GM23338 (cell line): ENCODE measurements at regions not wholly inside any gene's neighbourhood (a gene's known extent, or its start where the extent isn't known, plus 50 kb on each side); places are given as distances from the start of the nearest gene placed in this dataset.

Experiments used
- EZH2phosphoT487 ChIP-seq: fragments of 200-600 bp; sonication (generic); IDR thresholded peaks from one replicate; pipeline ENCODE4 v1.8.1; 2018; ENCODE audit warnings: antibody characterized with exemption; ENCODE audit not compliant: unreplicated experiment
- JUNB ChIP-seq: IDR thresholded peaks from one replicate; pipeline ENCODE4 v1.6.1; 2016; ENCODE audit warnings: antibody characterized with exemption; ENCODE audit not compliant: unreplicated experiment
- POLR2AphosphoS5 ChIP-seq: IDR thresholded peaks from 2 replicates; pipeline ENCODE4 v1.6.1; 2016; ENCODE audit warnings: antibody characterized with exemption, low read depth
- REST ChIP-seq: IDR thresholded peaks from one replicate; pipeline ENCODE4 v1.6.1; 2018; ENCODE audit warnings: antibody characterized with exemption; ENCODE audit not compliant: unreplicated experiment
- STAT1 ChIP-seq: IDR thresholded peaks from one replicate; pipeline ENCODE4 v1.6.1; 2016; ENCODE audit warnings: antibody characterized with exemption; ENCODE audit not compliant: unreplicated experiment
- ZNF114 ChIP-seq: fragments of 250-450 bp; sonication (Bioruptor Pico); IDR thresholded peaks from 2 replicates; pipeline ENCODE4 v1.5.0; 2020; ENCODE audit warnings: mild to moderate bottlenecking, moderate library complexity
- ZNF331 ChIP-seq: fragments of 250-450 bp; sonication (Bioruptor Pico); IDR thresholded peaks from 2 replicates; pipeline ENCODE4 v1.5.0; 2020; ENCODE audit warnings: low read depth, mild to moderate bottlenecking, moderate library complexity
- ZNF462 ChIP-seq: fragments of 250-450 bp; sonication (Bioruptor Pico); IDR thresholded peaks from 2 replicates; pipeline ENCODE4 v1.5.0; 2020; ENCODE audit warnings: mild to moderate bottlenecking, moderate library complexity

- TF ChIP-seq ZNF462 (CRISPR knock-in tag): no peak
- no peak for TF ChIP-seq EZH2phosphoT487
- no peak for TF ChIP-seq POLR2AphosphoS5
- TF ChIP-seq ZNF114: no peak
- TF ChIP-seq REST: no peak
- no peak for TF ChIP-seq JUNB
- TF ChIP-seq ZNF331 (CRISPR knock-in tag): no peak
- TF ChIP-seq STAT1: no peak
Observed at GRCh38 chr1:238205045-238205662, 314.4 kb upstream of the ZP4 start (continued).
